KOPT-K1 (cell line): ENCODE measurements at regions not wholly inside any gene's neighbourhood (a gene's known extent, or its start where the extent isn't known, plus 50 kb on each side); places are given as distances from the start of the nearest gene placed in this dataset.
"Not testable (repeated sequence)": the region's sequence is repeated elsewhere in the genome, so short reads cannot be mapped to it uniquely, and the experiment has no call there.

Source experiments
- H3K27ac ChIP-seq: fragments of 200-600 bp; sonication (generic); 2 replicates; pipeline ENCODE4 v1.5.1; 2016; ENCODE audit warnings: antibody characterized with exemption, mild to moderate bottlenecking, low read depth, low read length; ENCODE audit not compliant: poor library complexity, severe bottlenecking
- H3K36me3 ChIP-seq: fragments of 200-600 bp; sonication (generic); 2 replicates; pipeline ENCODE4 v1.5.1; 2017; ENCODE audit warnings: antibody characterized with exemption, mild to moderate bottlenecking, low read length, moderate library complexity; ENCODE audit not compliant: insufficient read depth
- H3K9me3 ChIP-seq: fragments of 200-600 bp; sonication (generic); 2 replicates; pipeline ENCODE4 v1.5.1; 2017; ENCODE audit warnings: antibody characterized with exemption, low read length, mild to moderate bottlenecking; ENCODE audit not compliant: insufficient read depth, poor library complexity, severe bottlenecking

GRCh38 chr3:105259496-105259895 lies 107.2 kb upstream of the ALCAM start:
- no peaks in the 10 kb centered on the region for H3K9me3 ChIP-seq
- H3K36me3 ChIP-seq: no peaks in the 10 kb centered on the region
- no peak overlapping the region for H3K27ac ChIP-seq

DNA sequence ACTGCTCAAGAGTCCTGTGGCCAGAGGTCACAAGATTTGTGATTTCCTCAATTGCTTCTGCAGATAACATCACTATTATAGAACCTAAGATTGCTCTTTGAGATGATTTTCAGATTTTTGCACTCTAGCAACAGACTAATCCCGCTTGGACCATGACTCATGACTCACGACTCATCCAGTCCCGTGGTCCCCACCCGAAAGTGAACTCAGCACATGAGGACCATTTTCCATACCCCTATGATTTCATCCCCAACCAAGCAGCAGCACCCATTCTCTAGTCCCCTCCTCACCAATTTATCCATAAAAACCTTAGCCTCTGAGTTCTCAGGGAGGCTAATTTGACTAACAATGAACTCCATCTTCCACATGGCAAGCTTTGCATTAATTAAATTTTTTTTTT lies 106.3 kb upstream of the ALCAM start:
- no peak overlapping the region for H3K27ac ChIP-seq
- no peaks in the 10 kb centered on the region for H3K36me3 ChIP-seq
- H3K9me3 ChIP-seq: no peaks in the 10 kb centered on the region

GRCh38 chr3:105274536-105274935 lies 92.2 kb upstream of the ALCAM start:
- no peak overlapping the region for H3K27ac ChIP-seq
- H3K36me3 ChIP-seq: no peaks in the 10 kb centered on the region
- H3K9me3 ChIP-seq: no peaks in the 10 kb centered on the region

GRCh38 chr3:105274958-105275357 lies 91.8 kb upstream of the ALCAM start:
- Histone ChIP-seq H3K9me3 (no peaks in the 10 kb centered on the region), H3K27ac (no peak overlapping the region)

DNA sequence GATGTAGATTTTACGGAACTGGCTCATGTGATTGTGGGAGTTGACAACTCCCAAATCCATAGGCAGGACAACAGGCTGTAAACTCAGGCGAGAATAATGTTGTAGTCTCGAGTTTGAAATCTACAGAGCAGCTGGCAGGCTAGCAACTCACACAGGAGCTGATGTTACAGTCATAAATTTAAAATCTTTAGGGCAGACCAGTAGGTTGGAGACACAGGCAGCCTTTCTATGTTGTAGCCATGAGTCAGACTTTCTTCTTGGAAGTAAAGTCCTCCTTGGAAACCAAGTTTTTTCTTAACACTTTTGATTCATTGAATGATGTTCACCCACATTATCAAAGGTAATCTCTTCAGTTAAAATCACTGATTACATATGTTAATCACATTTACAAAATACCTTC lies 89.1 kb upstream of the ALCAM start:
- H3K9me3 ChIP-seq: no peaks in the 10 kb centered on the region
- H3K36me3 ChIP-seq: no peaks in the 10 kb centered on the region
- no peak overlapping the region for H3K27ac ChIP-seq

More at GRCh38 chr3:105274958-105275357, 91.8 kb upstream of the ALCAM start:
- no peaks in the 10 kb centered on the region for H3K36me3 ChIP-seq

DNA sequence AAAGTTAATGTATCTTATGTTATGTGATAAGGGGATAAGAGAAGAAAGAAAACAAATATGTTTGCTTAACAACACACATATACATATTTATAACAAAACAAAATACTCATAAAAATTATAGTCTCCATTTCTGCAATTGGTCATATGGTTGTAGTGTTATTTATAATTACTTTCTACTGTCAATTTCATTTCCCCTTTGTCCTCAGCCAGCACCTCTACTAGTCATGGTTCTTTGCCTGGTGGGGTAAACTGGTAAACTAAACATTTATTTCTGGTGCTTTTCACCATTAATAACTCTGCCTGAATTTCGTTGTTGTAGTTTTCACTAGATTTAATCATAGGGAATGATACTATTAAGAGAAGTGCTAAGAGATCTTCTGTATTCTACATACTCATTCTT lies 88.0 kb upstream of the ALCAM start:
- no peaks in the 10 kb centered on the region for H3K36me3 ChIP-seq
- no peaks in the 10 kb centered on the region for H3K9me3 ChIP-seq
- no peak overlapping the region for H3K27ac ChIP-seq

DNA sequence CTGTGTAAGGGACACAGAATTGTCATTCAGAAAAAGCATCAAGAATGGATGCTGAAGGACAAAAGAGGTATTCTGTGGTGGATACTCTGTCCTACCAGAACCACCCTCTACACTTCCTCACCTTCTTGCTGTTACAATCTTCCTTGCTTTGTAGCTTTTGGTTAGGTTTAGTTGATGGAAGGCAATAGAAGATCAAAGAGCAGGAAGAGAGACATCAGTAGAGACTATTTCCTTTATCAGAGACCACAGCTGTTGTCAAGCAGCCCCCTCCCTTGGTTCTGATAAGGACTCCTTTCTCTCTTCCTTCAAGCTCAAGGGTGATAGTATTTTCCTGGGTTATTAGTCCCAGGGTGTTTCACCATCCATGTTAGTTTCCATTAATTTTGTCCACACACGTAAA lies 84.7 kb upstream of the ALCAM start:
- Histone ChIP-seq H3K27ac (no peak overlapping the region), H3K9me3 (no peaks in the 10 kb centered on the region), H3K36me3 (no peaks in the 10 kb centered on the region)

- no peaks in the 10 kb centered on the region for H3K36me3 ChIP-seq
- H3K9me3 ChIP-seq: no peaks in the 10 kb centered on the region
- H3K27ac ChIP-seq: no peak overlapping the region
Measured at GRCh38 chr3:105284876-105285275, 81.8 kb upstream of the ALCAM start.

DNA sequence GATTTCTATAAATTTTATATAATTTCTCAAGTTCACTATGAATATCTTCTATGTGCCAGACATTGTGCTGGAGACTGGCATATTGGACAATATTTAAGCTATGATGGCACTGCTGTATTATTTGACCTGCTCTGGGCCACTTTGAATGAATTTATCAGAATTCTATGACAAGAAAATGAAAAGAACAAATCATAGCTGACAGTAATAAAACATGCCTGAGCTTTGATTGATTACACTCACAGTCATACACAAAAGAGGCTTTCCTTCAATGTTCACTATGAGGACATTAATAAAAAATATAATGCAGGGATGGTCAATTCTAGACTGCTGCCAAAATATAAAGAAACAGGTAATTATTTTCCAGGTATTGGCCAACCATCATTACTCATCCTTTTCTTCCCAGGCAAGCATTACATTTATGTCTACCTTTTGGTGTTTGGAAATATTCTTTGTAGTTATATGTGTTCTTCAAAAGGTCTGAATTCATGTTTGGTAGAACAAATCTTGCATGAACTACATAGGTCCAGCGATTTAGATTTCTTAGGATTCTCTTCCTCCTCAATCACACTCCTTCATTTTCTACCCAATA lies 81.0 kb upstream of the ALCAM start:
- Histone ChIP-seq H3K36me3 (no peaks in the 10 kb centered on the region), H3K9me3 (no peaks in the 10 kb centered on the region), H3K27ac (no peak overlapping the region)

GRCh38 chr3:105293441-105293840 lies 73.3 kb upstream of the ALCAM start:
- Histone ChIP-seq H3K36me3 (no peaks in the 10 kb centered on the region), H3K27ac (no peak overlapping the region), H3K9me3 (no peaks in the 10 kb centered on the region)

DNA sequence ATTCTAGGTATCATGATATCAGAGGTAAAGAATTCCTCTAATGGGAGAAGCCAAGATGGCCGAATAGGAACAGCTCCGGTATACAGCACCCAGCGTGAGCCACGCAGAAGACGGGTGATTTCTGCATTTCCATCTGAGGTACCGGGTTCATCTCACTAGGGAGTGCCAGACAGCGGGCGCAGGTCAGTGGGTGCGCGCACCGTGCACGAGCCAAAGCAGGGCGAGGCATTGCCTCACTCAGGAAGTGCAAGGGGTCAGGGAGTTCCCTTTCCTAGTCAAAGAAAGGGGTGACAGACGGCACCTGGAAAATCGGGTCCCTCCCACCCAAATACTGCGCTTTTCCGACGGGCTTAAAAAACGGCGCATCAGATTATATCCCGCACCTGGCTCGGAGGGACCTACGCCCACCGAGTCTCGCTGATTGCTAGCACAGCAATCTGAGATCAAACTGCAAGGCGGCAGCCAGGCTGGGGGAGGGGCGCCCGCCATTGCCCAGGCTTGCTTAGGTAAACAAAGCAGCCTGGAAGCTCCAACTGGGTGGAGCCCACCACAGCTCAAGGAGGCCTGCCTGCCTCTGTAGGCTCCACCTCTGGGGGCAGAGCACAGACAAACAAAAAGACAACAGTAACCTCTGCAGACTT lies 70.4 kb upstream of the ALCAM start:
- H3K9me3 ChIP-seq, H3K36me3 ChIP-seq, H3K27ac ChIP-seq: not testable (repeated sequence)

GRCh38 chr3:105304487-105304886 lies 62.2 kb upstream of the ALCAM start:
- H3K36me3 ChIP-seq: no peaks in the 10 kb centered on the region
- H3K9me3 ChIP-seq: no peaks in the 10 kb centered on the region
- no peak overlapping the region for H3K27ac ChIP-seq

GRCh38 chr3:105315144-105315543 lies 51.6 kb upstream of the ALCAM start:
- H3K36me3 ChIP-seq: no peaks in the 10 kb centered on the region
- H3K27ac ChIP-seq: no peak overlapping the region
- no peaks in the 10 kb centered on the region for H3K9me3 ChIP-seq

- Histone ChIP-seq H3K36me3 (no peaks in the 10 kb centered on the region), H3K27ac (no peak overlapping the region), H3K9me3 (no peaks in the 10 kb centered on the region)
Measured at GRCh38 chr3:105315815-105316214, 50.9 kb upstream of the ALCAM start.

DNA sequence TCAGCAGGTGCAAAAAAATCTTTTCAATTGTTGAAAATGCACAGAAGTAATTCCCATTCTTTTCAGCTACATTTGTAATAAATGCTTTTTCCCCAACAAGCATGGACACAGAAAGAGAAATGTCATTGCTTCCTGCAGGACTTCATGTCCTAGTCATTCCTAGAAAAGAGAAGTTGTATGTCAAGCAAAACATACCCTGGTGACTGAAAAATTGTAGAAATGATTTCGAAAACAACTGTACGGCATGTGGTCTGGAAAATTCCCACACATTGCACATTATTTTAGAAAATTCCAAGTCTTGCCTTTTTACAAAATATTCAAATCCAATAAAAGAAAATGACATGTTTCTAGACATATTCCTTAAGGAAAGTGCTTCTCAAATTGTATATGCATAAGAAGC lies 50.4 kb upstream of the ALCAM start:
- Histone ChIP-seq H3K27ac (no peak overlapping the region), H3K9me3 (no peaks in the 10 kb centered on the region), H3K36me3 (no peaks in the 10 kb centered on the region)
